SK-N-MC (cell line): ENCODE measurements at regions not wholly inside any gene's neighbourhood (a gene's known extent, or its start where the extent isn't known, plus 50 kb on each side); places are given as distances from the start of the nearest gene placed in this dataset.

Experiments used
- DNase-seq: peaks from one replicate; pipeline ENCODE4 v3.0.0-alpha.2; 2011; ENCODE audit warnings: low read depth, low spot score
- H3K27ac ChIP-seq: fragments of 200-600 bp; sonication (generic); 2 replicates; pipeline ENCODE4 v1.5.1; 2016; ENCODE audit warnings: mixed run types
- H3K36me3 ChIP-seq: fragments of 200-600 bp; sonication (generic); 2 replicates; pipeline ENCODE4 v1.6.1; 2017; ENCODE audit warnings: antibody characterized with exemption, low read length, mixed read lengths; ENCODE audit not compliant: insufficient read depth
- H3K4me3 ChIP-seq: fragments of 200-600 bp; sonication (generic); 2 replicates; pipeline ENCODE4 v1.5.1; 2016
- H3K9ac ChIP-seq: fragments of 200-600 bp; sonication (generic); 2 replicates; pipeline ENCODE4 v1.8.0; 2017; ENCODE audit warnings: mixed run types, mixed read lengths; ENCODE audit not compliant: insufficient read length
- H3K9me3 ChIP-seq: fragments of 200-600 bp; sonication (generic); 2 replicates; pipeline ENCODE4 v1.6.1; 2017; ENCODE audit warnings: low read depth, mild to moderate bottlenecking, antibody characterized with exemption, low read length, moderate library complexity, mixed read lengths
- EZH2 ChIP-seq: fragments of 200-600 bp; sonication (generic); IDR thresholded peaks from one replicate; pipeline ENCODE4 v1.6.1; 2017; ENCODE audit warnings: antibody characterized with exemption
- FOXP2 ChIP-seq: optimal IDR thresholded peaks from 2 replicates; pipeline ENCODE3; 2011; ENCODE audit warnings: mild to moderate bottlenecking, moderate library complexity; ENCODE audit not compliant: insufficient read depth; ENCODE audit errors: extremely low read length, control extremely low read depth
- POLR2AphosphoS5 ChIP-seq: IDR thresholded peaks from 2 replicates; pipeline ENCODE4 v1.6.1; 2012; ENCODE audit warnings: mild to moderate bottlenecking, low read depth, low read length, borderline replicate concordance

- Histone ChIP-seq H3K9me3 (no peaks in the 10 kb centered on the region), H3K4me3 (no peak overlapping the region), H3K36me3 (no peaks in the 10 kb centered on the region), H3K9ac (no peak overlapping the region), H3K27ac (no peak overlapping the region)
- TF ChIP-seq EZH2 (no peak), FOXP2 (no peak), POLR2AphosphoS5 (no peak)
- DNase-seq, result no peak
Measured at GRCh38 chr14:97572583-97573458, 775.6 kb downstream of the VRK1 start.

GRCh38 chr14:97575677-97576076 lies 778.5 kb downstream of the VRK1 start:
- no peak for TF ChIP-seq FOXP2
- no peak for TF ChIP-seq POLR2AphosphoS5
- TF ChIP-seq EZH2, result no peak
- H3K27ac ChIP-seq, result no peak overlapping the region
- DNase-seq, result no peak
- H3K4me3 ChIP-seq, result no peak overlapping the region
- H3K9ac ChIP-seq, result no peak overlapping the region
- H3K9me3 ChIP-seq, result no peaks in the 10 kb centered on the region
- H3K36me3 ChIP-seq, result no peaks in the 10 kb centered on the region

GRCh38 chr14:97578982-97579548 lies 781.9 kb downstream of the VRK1 start:
- Histone ChIP-seq H3K9ac (no peak overlapping the region), H3K4me3 (no peak overlapping the region), H3K27ac (no peak overlapping the region), H3K36me3 (no peaks in the 10 kb centered on the region), H3K9me3 (no peaks in the 10 kb centered on the region)
- TF ChIP-seq FOXP2, result no peak
- no peak for TF ChIP-seq EZH2
- no peak for TF ChIP-seq POLR2AphosphoS5
- DNase-seq, result no peak

GRCh38 chr14:97581016-97581415 lies 783.8 kb downstream of the VRK1 start:
- H3K9ac ChIP-seq, result no peak overlapping the region
- TF ChIP-seq POLR2AphosphoS5 (no peak), EZH2 (no peak), FOXP2 (no peak)
- DNase-seq, result peak; percentile 3
- no peak overlapping the region for H3K27ac ChIP-seq
- H3K9me3 ChIP-seq, result no peaks in the 10 kb centered on the region
- H3K4me3 ChIP-seq, result no peak overlapping the region
- H3K36me3 ChIP-seq, result no peaks in the 10 kb centered on the region

GRCh38 chr14:97582022-97582421 lies 784.8 kb downstream of the VRK1 start:
- TF ChIP-seq POLR2AphosphoS5, result no peak
- no peak for TF ChIP-seq FOXP2
- TF ChIP-seq EZH2, result no peak
- H3K9ac ChIP-seq, result no peak overlapping the region
- H3K4me3 ChIP-seq, result no peak overlapping the region
- H3K9me3 ChIP-seq, result no peaks in the 10 kb centered on the region
- no peaks in the 10 kb centered on the region for H3K36me3 ChIP-seq
- no peak overlapping the region for H3K27ac ChIP-seq
- DNase-seq, result no peak

- H3K4me3 ChIP-seq, result no peak overlapping the region
- TF ChIP-seq POLR2AphosphoS5, result no peak
- TF ChIP-seq FOXP2, result no peak
- no peak for TF ChIP-seq EZH2
- no peak overlapping the region for H3K27ac ChIP-seq
- H3K9me3 ChIP-seq, result no peaks in the 10 kb centered on the region
- H3K36me3 ChIP-seq, result no peaks in the 10 kb centered on the region
- no peak overlapping the region for H3K9ac ChIP-seq
- DNase-seq, result no peak
Measured at GRCh38 chr14:97584528-97584927, 787.3 kb downstream of the VRK1 start.

- TF ChIP-seq EZH2 (no peak), POLR2AphosphoS5 (no peak), FOXP2 (no peak)
- Histone ChIP-seq H3K27ac (no peak overlapping the region), H3K9ac (no peak overlapping the region), H3K36me3 (no peaks in the 10 kb centered on the region), H3K9me3 (no peaks in the 10 kb centered on the region), H3K4me3 (no peak overlapping the region)
- no peak for DNase-seq
Measured at GRCh38 chr14:97592341-97592980, 795.3 kb downstream of the VRK1 start.

GRCh38 chr14:97594306-97594705 lies 797.1 kb downstream of the VRK1 start:
- Histone ChIP-seq H3K36me3 (no peaks in the 10 kb centered on the region), H3K9ac (no peak overlapping the region), H3K9me3 (no peaks in the 10 kb centered on the region), H3K27ac (no peak overlapping the region), H3K4me3 (no peak overlapping the region)
- TF ChIP-seq POLR2AphosphoS5, result no peak
- TF ChIP-seq EZH2, result no peak
- no peak for DNase-seq
